ENCODE measurements at regions not wholly inside any gene's neighbourhood (a gene's known extent, or its start where the extent isn't known, plus 50 kb on each side); places are given as distances from the start of the nearest gene placed in this dataset.

DNA sequence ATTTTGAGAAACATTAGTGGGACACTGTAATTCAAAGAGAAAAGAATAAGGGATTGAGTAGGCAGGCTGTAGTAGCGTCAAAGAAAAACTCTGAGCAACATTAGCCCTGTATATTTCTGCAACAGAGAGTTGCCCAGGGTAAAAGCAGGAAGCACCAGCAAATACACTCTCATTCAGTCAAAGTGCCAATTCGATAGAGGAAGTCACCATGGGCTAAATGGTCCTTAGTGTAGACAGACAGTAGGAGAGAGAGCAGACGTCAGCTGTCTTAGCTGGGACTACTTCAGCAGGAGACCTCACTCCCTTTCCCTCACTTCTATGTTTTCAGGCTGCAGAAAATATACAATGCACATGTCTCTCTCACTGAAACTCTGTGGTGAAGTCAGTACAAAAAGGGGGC lies 2073.8 kb upstream of the TENM3 start:
- no peaks in the 10 kb centered on the region for H3K36me3 ChIP-seq
- intact Hi-C loops (cut with DNase I; ENCODE audit: low total_unique reads): no loop called here
- 34 to 43% (median 41%) methylated on average over 3 of the region's 3 CpGs for WGBS, 5 donors
- TF ChIP-seq CTCF (IDR thresholded peaks at IDR 0.05 in 8 of 11, conservative IDR thresholded peaks at IDR 0.05 in 3 of 11): no peak
- no peak for TF ChIP-seq POLR2AphosphoS5 (IDR thresholded peaks at IDR 0.05)
- TF ChIP-seq POLR2A (IDR thresholded peaks at IDR 0.05): no peak
- no peaks in the 10 kb centered on the region for H3K4me1 ChIP-seq
- no peak for DNase-seq
- no peak overlapping the region for H3K27ac ChIP-seq
- no peaks in the 10 kb centered on the region for H3K9me3 ChIP-seq
- H3K27me3 ChIP-seq (replicated peaks in 1 of 7): no peaks in the 10 kb centered on the region
- no peak overlapping the region for H3K4me3 ChIP-seq

DNA sequence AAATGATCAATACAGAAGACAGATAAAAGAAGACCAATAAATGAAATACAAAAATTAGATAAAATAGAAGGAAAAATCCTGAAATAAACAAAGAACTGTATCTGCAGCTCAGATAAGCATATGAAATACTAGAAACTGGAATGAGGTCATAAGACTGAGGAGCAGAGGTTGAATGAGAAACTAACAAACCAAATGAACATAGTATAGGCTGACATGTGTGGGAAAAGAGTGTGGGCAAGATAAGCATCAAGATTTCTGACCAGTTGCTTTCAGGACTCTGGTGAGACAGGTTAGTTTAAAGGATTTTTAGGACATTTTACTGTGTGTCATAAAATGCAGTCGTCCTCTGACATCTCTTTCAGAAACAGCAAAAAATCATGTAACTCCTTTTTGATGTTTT lies 2073.2 kb upstream of the TENM3 start:
- no peak overlapping the region for H3K4me3 ChIP-seq
- H3K27ac ChIP-seq: no peak overlapping the region
- 53 to 74% (median 67%) methylated on average over 1 of the region's 1 CpG for WGBS, 5 donors
- no peak for DNase-seq
- no peak for TF ChIP-seq POLR2AphosphoS5 (IDR thresholded peaks at IDR 0.05)
- TF ChIP-seq POLR2A (IDR thresholded peaks at IDR 0.05): no peak
- no peak for TF ChIP-seq CTCF (IDR thresholded peaks at IDR 0.05 in 8 of 11, conservative IDR thresholded peaks at IDR 0.05 in 3 of 11)
- H3K27me3 ChIP-seq (replicated peaks in 1 of 7): no peaks in the 10 kb centered on the region
- H3K36me3 ChIP-seq: no peaks in the 10 kb centered on the region
- H3K4me1 ChIP-seq: no peaks in the 10 kb centered on the region
- intact Hi-C loops (cut with DNase I; ENCODE audit: low total_unique reads): no loop called here
- no peaks in the 10 kb centered on the region for H3K9me3 ChIP-seq

DNA sequence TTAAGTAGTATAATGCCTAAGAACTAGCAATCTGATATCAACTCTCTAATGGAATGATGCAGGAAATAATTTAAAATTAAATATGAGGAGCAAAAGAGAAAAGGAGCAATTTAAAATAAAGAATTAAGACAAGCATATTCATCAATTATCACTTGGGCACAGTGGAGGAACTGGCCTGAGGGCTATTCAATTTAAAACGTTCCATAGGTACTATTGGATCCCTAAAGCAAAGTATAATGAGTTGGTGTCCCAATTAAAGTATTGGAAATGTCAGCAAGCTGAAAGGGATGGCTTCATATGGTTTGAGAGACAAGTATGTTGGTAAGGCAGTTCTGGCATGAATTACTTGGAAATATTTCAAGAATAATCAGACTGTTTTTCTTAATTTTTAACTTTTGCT lies 2064.1 kb upstream of the TENM3 start:
- WGBS, 5 donors: 34 to 61% (median 45%) methylated on average over 1 of the region's 1 CpG
- no peak overlapping the region for H3K4me3 ChIP-seq
- H3K36me3 ChIP-seq: no peaks in the 10 kb centered on the region
- no peaks in the 10 kb centered on the region for H3K27me3 ChIP-seq (replicated peaks in 1 of 7)
- intact Hi-C loops (cut with DNase I; ENCODE audit: low total_unique reads): no loop called here
- no peak for TF ChIP-seq POLR2A (IDR thresholded peaks at IDR 0.05)
- TF ChIP-seq CTCF (IDR thresholded peaks at IDR 0.05 in 8 of 11, conservative IDR thresholded peaks at IDR 0.05 in 3 of 11): no peak
- TF ChIP-seq POLR2AphosphoS5 (IDR thresholded peaks at IDR 0.05): no peak
- H3K9me3 ChIP-seq: peaks cover 0 to 7% (median 0%) of the 10 kb centered on the region in 8 donors
- H3K4me1 ChIP-seq: no peaks in the 10 kb centered on the region
- DNase-seq: no peak
- no peak overlapping the region for H3K27ac ChIP-seq

DNA sequence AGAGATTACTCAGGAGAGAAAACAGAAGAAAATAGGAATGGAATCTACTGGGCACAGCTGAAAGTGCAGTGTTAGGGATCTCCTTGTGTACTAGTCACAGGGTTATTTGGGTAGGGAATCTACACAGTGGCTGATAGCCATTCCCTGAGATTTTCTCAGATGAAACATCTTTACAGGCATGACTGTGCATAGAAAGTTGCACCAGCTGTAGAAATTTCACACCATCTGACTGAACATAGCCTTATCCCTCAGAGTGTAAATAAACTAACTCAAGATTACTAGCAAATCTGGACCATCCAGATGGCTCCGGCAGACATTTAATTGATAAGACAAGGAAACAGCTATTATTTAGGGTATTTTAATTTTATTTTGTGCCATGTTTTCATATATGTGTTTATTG lies 2053.5 kb upstream of the TENM3 start:
- Histone ChIP-seq H3K4me3 (no peak overlapping the region), H3K36me3 (no peaks in the 10 kb centered on the region), H3K27ac (no peak overlapping the region), H3K9me3 (no peaks in the 10 kb centered on the region), H3K4me1 (no peaks in the 10 kb centered on the region), H3K27me3 (replicated peaks in 1 of 7) (no peaks in the 10 kb centered on the region)
- intact Hi-C loops (cut with DNase I; ENCODE audit: low total_unique reads): no loop called here
- 85 to 93% (median 86%) methylated on average over 1 of the region's 1 CpG for WGBS, 5 donors
- TF ChIP-seq CTCF (IDR thresholded peaks at IDR 0.05 in 8 of 11, conservative IDR thresholded peaks at IDR 0.05 in 3 of 11): no peak
- TF ChIP-seq POLR2A (IDR thresholded peaks at IDR 0.05): no peak
- no peak for TF ChIP-seq POLR2AphosphoS5 (IDR thresholded peaks at IDR 0.05)
- DNase-seq: no peak
